Trophoblast cell (in vitro differentiated cells and primary cell): ENCODE measurements at regions not wholly inside any gene's neighbourhood (a gene's known extent, or its start where the extent isn't known, plus 50 kb on each side); places are given as distances from the start of the nearest gene placed in this dataset.
A peak's percentile ranks its signal among the peaks of the same experiment; 100 is the strongest.

Experiments
- DNase-seq, 2 donors: peaks; one replicate each; pipeline ENCODE4 v3.0.0-alpha.2; 2016
- H2AFZ ChIP-seq: 2 replicates; pipeline ENCODE4 v1.6.1; 2013; ENCODE audit warnings: low read length, moderate library complexity, mild to moderate bottlenecking; ENCODE audit not compliant: insufficient read depth, poor library complexity
- H2AK5ac ChIP-seq: 2 replicates; pipeline ENCODE4 v1.6.1; 2013; ENCODE audit warnings: mild to moderate bottlenecking, low read length
- H2BK120ac ChIP-seq: 2 replicates; pipeline ENCODE4 v1.6.1; 2013; ENCODE audit warnings: low read length, mild to moderate bottlenecking, moderate library complexity; ENCODE audit not compliant: insufficient read depth, poor library complexity
- H2BK12ac ChIP-seq: 2 replicates; pipeline ENCODE4 v1.6.1; 2013; ENCODE audit warnings: mild to moderate bottlenecking, low read length, moderate library complexity
- H2BK5ac ChIP-seq: 2 replicates; pipeline ENCODE4 v1.6.1; 2013; ENCODE audit warnings: low read length, low read depth, moderate library complexity, mild to moderate bottlenecking; ENCODE audit not compliant: poor library complexity
- H3K14ac ChIP-seq: 2 replicates; pipeline ENCODE4 v1.6.1; 2013; ENCODE audit warnings: mild to moderate bottlenecking, low read length
- H3K18ac ChIP-seq: 2 replicates; pipeline ENCODE4 v1.6.1; 2013; ENCODE audit warnings: mild to moderate bottlenecking, low read length
- H3K23ac ChIP-seq: 2 replicates; pipeline ENCODE4 v1.6.1; 2013; ENCODE audit warnings: low read length
- H3K27ac ChIP-seq: 2 replicates; pipeline ENCODE4 v1.5.1; 2013; ENCODE audit warnings: low read depth, mild to moderate bottlenecking, inconsistent platforms, low read length, moderate library complexity
- H3K27me3 ChIP-seq: 2 replicates; pipeline ENCODE4 v1.6.1; 2013; ENCODE audit warnings: inconsistent platforms, mild to moderate bottlenecking, low read length, moderate library complexity; ENCODE audit not compliant: insufficient read depth
- H3K36me3 ChIP-seq, 2 experiments: 1 replicate in 1 of 2; 2 replicates in 1 of 2; pipeline ENCODE4 v1.6.1; 2013; ENCODE audit warnings: low read length in 2 of 2, mild to moderate bottlenecking in 2 of 2, moderate library complexity in 1 of 2; ENCODE audit not compliant: insufficient read depth in 2 of 2, control insufficient read depth in 1 of 2
- H3K4ac ChIP-seq: 2 replicates; pipeline ENCODE4 v1.6.1; 2013; ENCODE audit warnings: low read depth, mild to moderate bottlenecking, low read length, moderate library complexity
- H3K4me1 ChIP-seq, 2 experiments: 1 replicate in 1 of 2; 2 replicates in 1 of 2; pipeline ENCODE4 v1.6.1; 2013; ENCODE audit warnings: low read length in 2 of 2, mild to moderate bottlenecking in 2 of 2, moderate library complexity in 1 of 2; ENCODE audit not compliant: insufficient read depth in 2 of 2, control insufficient read depth in 1 of 2
- H3K4me2 ChIP-seq: 2 replicates; pipeline ENCODE4 v1.6.1; 2013; ENCODE audit warnings: inconsistent platforms, mild to moderate bottlenecking, low read length, moderate library complexity
- H3K4me3 ChIP-seq: 2 replicates; pipeline ENCODE4 v1.5.1; 2013; ENCODE audit warnings: mild to moderate bottlenecking, low read depth, low read length, inconsistent platforms
- H3K79me1 ChIP-seq: one replicate; pipeline ENCODE4 v1.6.1; 2013; ENCODE audit warnings: low read length
- H3K79me2 ChIP-seq: 2 replicates; pipeline ENCODE4 v1.6.1; 2013; ENCODE audit warnings: low read length, mild to moderate bottlenecking; ENCODE audit not compliant: control insufficient read depth, insufficient read depth, poor library complexity
- H3K9ac ChIP-seq: 2 replicates; pipeline ENCODE4 v1.6.1; 2013; ENCODE audit warnings: mild to moderate bottlenecking, low read length
- H3K9me3 ChIP-seq: 2 replicates; pipeline ENCODE4 v1.6.1; 2013; ENCODE audit warnings: low read depth, mild to moderate bottlenecking, control low read depth, inconsistent platforms, low read length; ENCODE audit not compliant: insufficient read depth
- H4K12ac ChIP-seq: 2 replicates; pipeline ENCODE4 v1.6.1; 2013; ENCODE audit warnings: low read depth, mild to moderate bottlenecking, low read length, moderate library complexity
- H4K8ac ChIP-seq: 2 replicates; pipeline ENCODE4 v1.6.1; 2013; ENCODE audit warnings: low read depth, mild to moderate bottlenecking, low read length, moderate library complexity
- H4K91ac ChIP-seq: one replicate; pipeline ENCODE4 v1.6.1; 2013; ENCODE audit warnings: low read depth, mild to moderate bottlenecking, low read length, moderate library complexity
- WGBS: extraction: QIAGEN DNeasy Blood & Tissue Kit; methylation state at CpG from one replicate; pipeline ENCODE4 v1.1.7; 2013; ENCODE audit warnings: missing lambda C conversion rate; ENCODE audit not compliant: insufficient read length, insufficient coverage; ENCODE audit errors: extremely low coverage; 5-methylcytosine and 5-hydroxymethylcytosine counted together

DNA sequence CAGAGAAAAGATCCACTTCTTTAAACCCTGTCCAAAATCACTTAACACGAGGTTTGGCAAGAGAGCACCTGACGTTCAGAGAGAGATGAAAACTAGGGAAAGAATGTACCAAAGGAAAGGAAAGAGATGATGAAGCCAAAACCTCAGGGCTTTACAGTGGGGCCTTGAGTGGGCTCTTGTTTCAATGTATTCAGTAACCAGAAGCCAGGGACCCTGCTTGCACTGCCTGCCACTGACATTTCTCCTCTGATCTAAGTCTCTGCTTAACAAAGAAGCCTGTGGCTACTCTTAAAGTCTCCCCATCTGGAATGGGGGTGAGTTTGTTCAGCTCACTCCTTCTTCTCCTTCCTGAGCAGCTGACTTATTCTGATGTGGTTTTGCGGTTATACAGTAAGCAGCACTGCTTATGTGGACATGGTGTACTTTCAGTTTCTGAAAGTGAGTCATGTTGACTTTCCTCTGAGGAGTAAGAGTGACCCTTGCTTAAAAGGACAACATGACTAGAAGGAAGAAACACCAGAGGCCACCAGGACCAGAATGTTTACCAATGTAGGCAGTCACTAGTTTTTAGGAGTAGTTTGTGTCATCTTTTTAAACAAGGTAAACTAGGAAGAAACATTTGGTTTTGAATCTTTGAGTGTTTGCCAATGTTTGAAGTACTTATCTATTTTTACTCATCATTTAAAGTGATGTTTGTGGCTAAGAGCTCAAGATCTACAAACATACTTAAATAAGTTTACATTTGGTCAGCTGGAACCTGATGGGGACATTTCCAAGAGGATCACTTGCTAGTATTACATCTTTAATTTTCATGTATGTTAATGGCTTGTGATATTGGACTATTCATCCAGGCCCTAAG, 87.4 kb downstream of the FASLG start:
- no peaks in the 10 kb centered on the region for H3K4me1 ChIP-seq
- no peak overlapping the region for H2BK5ac ChIP-seq
- no peak overlapping the region for H4K12ac ChIP-seq
- H2AFZ ChIP-seq, result no peak overlapping the region
- no peak overlapping the region for H3K9ac ChIP-seq
- no peaks in the 10 kb centered on the region for H3K36me3 ChIP-seq
- no peak overlapping the region for H3K18ac ChIP-seq
- H3K23ac ChIP-seq, result no peak overlapping the region
- no peak overlapping the region for H4K91ac ChIP-seq
- H3K27ac ChIP-seq, result no peak overlapping the region
- no peak overlapping the region for H2BK12ac ChIP-seq
- H3K14ac ChIP-seq, result no peak overlapping the region
- H3K79me2 ChIP-seq, result no peaks in the 10 kb centered on the region
- no peak overlapping the region for H4K8ac ChIP-seq
- no peaks in the 10 kb centered on the region for H3K27me3 ChIP-seq
- H2BK120ac ChIP-seq, result no peak overlapping the region
- no peak overlapping the region for H3K4me3 ChIP-seq
- no peak overlapping the region for H3K4me2 ChIP-seq
- WGBS, result no CpG with 5 or more reads among the region's 3 CpGs
- H2AK5ac ChIP-seq, result no peak overlapping the region
- no peaks in the 10 kb centered on the region for H3K79me1 ChIP-seq
- DNase-seq, result peak in 1 of 2 donors; percentile 51
- peaks cover 3% of the 10 kb centered on the region for H3K9me3 ChIP-seq
- H3K4ac ChIP-seq, result no peak overlapping the region

DNA sequence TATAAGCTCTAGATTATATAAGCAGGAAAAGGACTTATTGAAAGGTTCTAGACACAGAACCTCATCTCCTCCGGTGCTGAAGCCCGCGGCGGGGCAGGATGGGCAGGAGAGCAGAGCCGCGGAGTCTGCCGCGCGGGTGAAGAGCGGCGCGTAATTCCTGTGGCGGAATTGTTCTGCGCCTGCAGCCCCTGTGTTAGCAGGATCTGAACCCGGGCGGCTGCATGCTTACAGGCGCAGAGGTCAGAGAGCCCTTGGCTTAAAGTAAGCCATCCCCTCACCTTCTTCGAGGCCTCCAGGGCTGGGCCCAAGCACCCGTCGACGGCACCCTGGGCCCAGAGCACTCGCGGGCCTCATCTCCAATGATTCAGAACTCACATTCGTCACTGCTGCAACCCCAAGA, 89.3 kb downstream of the FASLG start:
- Histone ChIP-seq H4K91ac (no peak overlapping the region), H3K4me3 (no peak overlapping the region), H2BK5ac (no peak overlapping the region), H3K23ac (no peak overlapping the region), H2BK120ac (no peak overlapping the region), H3K36me3 (no peaks in the 10 kb centered on the region), H3K79me2 (no peaks in the 10 kb centered on the region), H3K18ac (no peak overlapping the region), H2BK12ac (no peak overlapping the region), H3K9me3 (peaks cover 3% of the 10 kb centered on the region), H2AFZ (no peak overlapping the region), H4K8ac (no peak overlapping the region), H3K4me2 (no peak overlapping the region), H4K12ac (no peak overlapping the region), H2AK5ac (no peak overlapping the region), H3K9ac (no peak overlapping the region), H3K27ac (no peak overlapping the region), H3K4ac (no peak overlapping the region), H3K27me3 (no peaks in the 10 kb centered on the region), H3K79me1 (no peaks in the 10 kb centered on the region), H3K4me1 (no peaks in the 10 kb centered on the region), H3K14ac (no peak overlapping the region)
- DNase-seq, result no peak
- no CpG with 5 or more reads among the region's 24 CpGs for WGBS

DNA sequence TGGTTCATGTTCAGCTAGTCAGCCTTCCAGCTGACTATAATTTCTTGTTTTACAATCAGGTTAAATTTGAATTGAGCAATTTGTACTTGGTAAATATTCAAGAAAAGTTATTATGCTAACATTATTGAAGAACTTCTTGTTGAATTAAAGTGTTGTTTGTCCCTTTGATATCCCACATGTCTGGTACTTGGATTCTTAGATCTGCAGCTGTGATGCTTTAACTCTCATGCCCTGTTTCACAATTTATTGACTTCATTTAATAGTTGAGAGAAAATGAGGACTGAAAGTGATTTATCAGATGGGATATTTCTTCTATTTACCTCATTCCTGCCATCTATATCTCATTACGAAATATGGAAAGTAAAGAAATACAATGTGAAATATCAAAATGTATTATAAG, 92.8 kb downstream of the FASLG start:
- H4K12ac ChIP-seq, result no peak overlapping the region
- no peak overlapping the region for H3K23ac ChIP-seq
- no peaks in the 10 kb centered on the region for H3K27me3 ChIP-seq
- no peak overlapping the region for H3K4ac ChIP-seq
- H3K14ac ChIP-seq, result no peak overlapping the region
- H2BK120ac ChIP-seq, result no peak overlapping the region
- H3K36me3 ChIP-seq, result no peaks in the 10 kb centered on the region
- H3K4me3 ChIP-seq, result no peak overlapping the region
- H2AK5ac ChIP-seq, result no peak overlapping the region
- H2BK5ac ChIP-seq, result no peak overlapping the region
- H3K79me1 ChIP-seq, result no peaks in the 10 kb centered on the region
- no peak overlapping the region for H3K4me2 ChIP-seq
- no peak overlapping the region for H3K9ac ChIP-seq
- H3K27ac ChIP-seq, result no peak overlapping the region
- H4K8ac ChIP-seq, result no peak overlapping the region
- no peak overlapping the region for H2AFZ ChIP-seq
- H3K18ac ChIP-seq, result no peak overlapping the region
- WGBS, result no CpG with 5 or more reads among the region's 1 CpG
- no peaks in the 10 kb centered on the region for H3K79me2 ChIP-seq
- no peak for DNase-seq
- no peak overlapping the region for H2BK12ac ChIP-seq
- H4K91ac ChIP-seq, result no peak overlapping the region
- no peaks in the 10 kb centered on the region for H3K4me1 ChIP-seq
- H3K9me3 ChIP-seq, result peaks cover 3% of the 10 kb centered on the region

DNA sequence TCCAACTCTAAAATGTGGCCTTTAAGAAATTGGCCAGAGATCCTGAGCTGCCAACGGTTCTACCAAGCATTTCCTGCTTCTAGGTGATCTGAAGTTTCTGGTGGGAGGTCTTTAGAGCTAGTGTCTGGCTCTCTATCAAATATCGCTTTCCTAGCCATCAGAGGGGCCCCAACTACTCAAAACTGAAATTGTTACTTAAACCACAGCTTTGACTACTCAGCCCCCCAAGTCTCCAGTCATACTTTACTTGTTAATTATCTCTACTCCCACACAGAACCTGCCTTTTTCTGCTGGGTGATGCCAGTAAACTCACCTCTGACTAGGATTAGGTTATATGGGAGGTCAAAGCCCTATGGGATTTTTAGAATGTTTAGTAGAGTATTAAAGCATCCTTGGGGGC, 95.1 kb downstream of the FASLG start:
- Histone ChIP-seq H3K4me3 (no peak overlapping the region), H3K23ac (no peak overlapping the region), H3K4me2 (no peak overlapping the region), H3K9ac (no peak overlapping the region), H2AK5ac (no peak overlapping the region), H3K27me3 (no peaks in the 10 kb centered on the region), H2BK120ac (no peak overlapping the region), H2AFZ (no peak overlapping the region), H3K14ac (no peak overlapping the region), H2BK5ac (no peak overlapping the region), H3K4me1 (no peaks in the 10 kb centered on the region), H2BK12ac (no peak overlapping the region), H3K18ac (no peak overlapping the region), H3K36me3 (no peaks in the 10 kb centered on the region), H3K9me3 (peaks cover 3% of the 10 kb centered on the region), H3K79me2 (no peaks in the 10 kb centered on the region), H4K12ac (no peak overlapping the region), H4K8ac (no peak overlapping the region), H4K91ac (no peak overlapping the region), H3K27ac (no peak overlapping the region), H3K4ac (no peak overlapping the region), H3K79me1 (no peaks in the 10 kb centered on the region)
- no peak for DNase-seq
- WGBS, result no CpG with 5 or more reads among the region's 2 CpGs
